Stimulated activated CD4-positive, alpha-beta T cell treated with anti-CD3 and anti-CD28 coated beads, Interleukin-15, amount 100 ng/mL, for 24 hours (primary cell): ENCODE measurements at regions not wholly inside any gene's neighbourhood (a gene's known extent, or its start where the extent isn't known, plus 50 kb on each side); places are given as distances from the start of the nearest gene placed in this dataset.
"Not testable (repeated sequence)": the region's sequence is repeated elsewhere in the genome, so short reads cannot be mapped to it uniquely, and the experiment has no call there.

Experiments
- DNase-seq: peaks from one replicate; pipeline ENCODE4 v3.0.0-alpha.2; 2020

DNA sequence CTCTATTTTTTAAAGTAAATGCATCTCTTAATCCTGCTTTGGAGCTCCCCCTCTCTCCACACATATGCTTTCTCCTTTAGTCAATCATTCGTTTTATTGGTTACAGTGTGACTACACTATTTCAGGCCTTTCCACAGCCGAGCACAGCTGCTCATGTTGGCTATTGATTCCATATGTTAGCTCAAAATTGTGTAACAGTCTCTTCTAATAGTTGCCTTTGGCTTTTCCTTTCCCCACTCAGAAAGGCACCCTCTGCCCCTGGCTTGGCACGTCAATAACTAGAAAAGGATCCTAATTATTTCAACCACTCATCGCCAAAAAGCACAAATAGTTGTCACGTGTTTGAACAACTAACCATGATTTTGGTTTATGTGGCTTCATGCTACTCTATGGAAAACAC is 410.3 kb upstream of the SLC35B3 start:
- DNase-seq = no peak

DNA sequence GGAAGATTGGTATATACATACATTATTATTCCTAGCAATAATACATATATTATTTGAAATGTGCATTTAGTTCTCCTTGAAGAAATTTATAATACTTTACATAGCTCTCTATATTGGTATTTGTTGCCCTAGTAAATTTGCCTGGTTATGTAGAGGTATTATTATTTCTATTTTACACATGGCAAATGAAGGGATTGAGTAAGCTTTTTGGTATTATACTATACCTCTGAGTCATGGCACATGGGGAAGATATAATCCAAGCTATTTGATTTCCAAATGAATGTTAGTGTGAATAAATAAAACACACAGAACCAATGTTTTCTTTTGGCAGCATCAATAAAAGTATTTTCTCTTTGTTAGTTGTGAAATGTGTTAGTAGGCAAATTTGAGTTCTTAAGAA is 409.6 kb upstream of the SLC35B3 start:
- DNase-seq = no peak

DNA sequence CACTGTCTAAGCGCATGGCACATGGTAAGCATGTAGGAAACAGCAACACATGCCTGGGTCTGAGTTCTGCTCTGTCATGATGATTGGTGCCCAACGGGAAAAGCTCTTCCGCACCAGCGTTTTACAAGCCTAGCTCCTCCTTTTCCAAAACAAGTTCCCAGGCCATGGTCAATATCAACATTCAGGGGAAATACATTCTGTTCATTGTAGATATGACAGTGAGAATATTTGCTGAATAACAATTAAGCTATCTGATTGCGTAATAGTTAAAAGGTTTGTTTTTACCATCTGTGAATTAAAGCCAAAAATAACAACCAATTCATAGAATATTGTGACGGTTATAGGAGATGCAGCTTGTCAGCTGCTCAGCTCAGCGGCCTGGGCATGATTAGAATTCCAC is 404.3 kb upstream of the SLC35B3 start:
- no peak for DNase-seq

DNA sequence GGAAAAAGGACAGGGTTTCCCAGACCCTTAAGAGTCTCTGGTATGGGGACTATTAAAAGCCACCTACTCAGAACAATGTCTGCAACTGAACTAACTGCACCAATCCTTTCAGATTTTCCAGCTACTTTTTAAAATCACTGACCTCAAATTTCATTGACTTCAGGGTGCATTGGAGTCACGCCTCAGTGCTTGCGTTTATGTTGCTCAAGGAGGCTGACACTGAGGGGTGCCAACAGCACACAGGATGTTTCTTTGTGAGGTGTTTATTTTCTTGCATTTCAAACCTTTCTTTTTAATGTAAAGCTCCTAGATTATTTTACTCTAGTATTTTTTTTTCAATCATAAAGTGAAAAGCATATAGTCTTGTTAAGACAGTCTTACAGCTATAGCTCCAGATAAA is 402.0 kb upstream of the SLC35B3 start:
- no peak for DNase-seq

DNA sequence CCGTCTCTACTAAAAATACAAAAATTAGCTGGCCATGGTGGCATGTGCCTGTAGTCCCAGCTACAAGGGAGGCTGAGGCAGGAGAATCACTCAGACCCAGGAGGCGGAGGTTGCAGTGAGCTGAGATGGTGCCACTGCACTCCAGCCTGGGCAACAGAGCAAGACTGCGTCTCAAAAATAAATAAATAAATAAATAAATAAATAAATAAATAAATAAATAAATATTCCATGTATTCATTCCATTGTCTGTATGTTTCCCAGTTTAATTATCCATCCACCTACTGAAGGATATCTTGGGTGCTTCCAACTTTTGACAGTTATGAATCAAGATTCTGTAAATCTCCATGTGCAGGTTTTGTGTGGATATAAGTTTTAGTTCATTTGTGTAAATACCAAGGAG is 397.4 kb upstream of the SLC35B3 start:
- DNase-seq = not testable (repeated sequence)

DNA sequence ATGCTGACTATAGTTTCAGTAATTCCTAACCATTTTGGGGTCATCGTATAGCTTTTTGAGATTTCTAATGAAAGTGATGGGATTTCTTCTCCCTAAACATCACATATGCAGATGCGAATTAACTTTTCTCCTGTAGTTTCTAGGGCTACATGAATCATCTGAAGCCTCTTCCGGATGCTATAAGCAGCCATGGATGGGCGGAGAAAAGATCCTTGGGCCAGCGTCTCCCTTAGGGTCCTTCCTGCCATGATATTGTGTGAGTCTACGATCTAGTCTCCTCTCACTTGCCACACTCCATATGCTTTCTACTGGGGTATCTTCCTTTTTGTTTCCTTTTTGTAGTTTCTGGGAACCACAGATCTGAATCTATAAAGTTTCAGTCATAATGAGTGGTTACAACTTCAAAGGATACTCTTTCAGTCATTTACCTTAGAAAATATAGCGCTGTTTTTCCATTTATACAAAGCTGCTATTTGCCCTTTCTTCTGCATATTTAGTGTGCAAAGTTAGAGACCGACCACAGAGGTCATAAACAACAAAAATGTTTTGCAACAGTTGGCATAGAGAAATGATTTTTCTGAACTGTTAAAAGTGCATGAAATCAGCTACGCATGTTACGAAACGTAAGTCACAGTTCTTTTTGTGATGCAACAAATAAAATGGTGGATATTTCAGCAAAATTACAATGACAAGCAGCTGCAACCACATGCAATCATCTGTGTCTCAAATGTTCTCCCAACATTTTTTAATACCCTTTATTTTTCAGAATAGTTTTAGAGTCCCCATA is 396.2 kb upstream of the SLC35B3 start:
- DNase-seq = no peak

DNA sequence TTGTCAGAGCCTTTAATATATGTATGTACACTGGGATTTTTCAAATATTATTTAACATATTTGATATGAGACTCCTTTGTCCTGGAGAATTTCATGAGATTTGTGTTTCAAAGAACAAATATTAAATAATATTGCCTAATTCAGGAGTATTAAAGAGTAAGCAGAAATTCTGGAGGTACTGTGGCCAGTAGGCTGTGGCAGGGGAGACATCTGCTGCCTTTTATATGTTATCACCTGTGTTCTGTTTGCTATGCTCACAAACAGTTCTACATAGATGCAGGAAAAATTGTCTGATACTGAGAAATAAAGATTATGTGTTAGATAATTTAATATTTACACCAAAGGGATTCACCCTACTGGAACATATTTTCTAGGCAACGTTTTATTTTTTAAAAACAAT is 395.4 kb upstream of the SLC35B3 start:
- no peak for DNase-seq

DNA sequence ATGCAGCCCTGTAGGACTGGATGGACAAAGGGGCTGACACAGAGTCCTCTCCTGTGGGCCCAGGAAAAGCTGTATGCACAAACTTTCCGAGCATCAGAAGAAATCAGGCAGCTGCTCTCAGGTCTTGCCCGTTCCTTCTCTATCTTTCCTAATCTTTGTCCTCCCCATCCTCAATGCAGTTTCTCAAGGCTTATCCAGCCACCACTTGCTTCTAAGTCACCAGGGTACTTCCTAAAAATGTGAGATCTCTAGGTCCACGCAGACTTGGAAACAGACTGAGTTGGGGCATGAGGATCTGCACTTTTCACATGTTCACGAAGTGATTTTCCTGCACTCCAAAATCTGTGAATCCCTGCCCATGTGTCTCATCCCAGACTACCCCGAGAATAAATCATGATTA is 394.5 kb upstream of the SLC35B3 start:
- no peak for DNase-seq

DNA sequence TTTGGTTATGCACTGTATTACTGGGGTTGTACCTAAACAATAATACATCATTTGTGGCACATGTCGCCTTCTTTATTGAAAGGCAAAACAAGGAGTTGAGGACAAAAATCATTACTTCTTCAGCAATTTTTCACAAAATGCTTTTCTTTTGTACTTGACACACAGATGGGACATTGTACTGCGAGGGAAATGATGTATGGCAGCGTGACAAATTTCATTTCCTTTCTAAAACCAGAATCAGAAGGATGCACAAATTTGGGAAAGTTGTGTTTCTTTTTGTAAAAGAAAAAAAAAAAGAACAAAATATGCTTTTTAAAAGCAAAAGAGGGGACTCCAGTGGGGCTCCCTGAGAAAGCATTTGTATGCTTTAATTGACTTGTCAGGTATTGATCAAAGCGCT is 394.0 kb upstream of the SLC35B3 start:
- DNase-seq = no peak

DNA sequence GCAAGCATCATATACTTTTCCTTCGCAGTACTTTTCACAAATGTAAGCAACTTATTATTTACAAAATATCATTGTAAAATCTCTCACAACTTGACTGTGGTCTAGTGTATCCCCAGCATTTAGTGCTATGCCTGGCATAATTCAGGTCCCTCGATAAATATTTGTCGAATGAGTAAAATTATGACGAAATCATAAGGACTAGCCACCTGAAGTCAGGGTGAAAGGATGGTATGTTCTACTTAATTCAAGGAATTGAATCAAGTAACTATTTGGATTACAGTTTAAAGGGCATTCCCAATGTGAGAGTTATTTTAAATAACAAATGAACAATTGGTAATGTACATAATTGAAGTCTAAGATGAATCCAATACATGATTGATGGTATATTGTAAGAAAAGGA is 393.0 kb upstream of the SLC35B3 start:
- DNase-seq = no peak

DNA sequence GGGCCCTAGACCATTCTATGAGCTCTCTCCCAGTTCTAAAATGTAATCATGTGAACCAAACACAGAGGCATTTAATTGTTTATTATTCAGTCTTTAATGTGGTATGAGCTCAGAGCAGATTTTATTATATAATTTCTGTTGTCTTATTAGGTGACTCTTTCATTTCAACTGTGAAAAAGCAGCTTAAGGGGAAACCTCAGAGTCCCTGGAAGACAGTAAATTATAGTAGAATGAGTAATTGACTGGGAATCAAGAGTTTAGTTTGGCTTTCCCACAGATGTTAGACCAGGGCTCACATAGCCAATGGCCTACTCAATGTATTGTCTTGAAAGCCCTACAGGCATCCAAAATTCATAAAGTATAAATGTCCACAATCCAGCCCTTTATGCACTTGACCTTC is 390.4 kb upstream of the SLC35B3 start:
- no peak for DNase-seq

DNA sequence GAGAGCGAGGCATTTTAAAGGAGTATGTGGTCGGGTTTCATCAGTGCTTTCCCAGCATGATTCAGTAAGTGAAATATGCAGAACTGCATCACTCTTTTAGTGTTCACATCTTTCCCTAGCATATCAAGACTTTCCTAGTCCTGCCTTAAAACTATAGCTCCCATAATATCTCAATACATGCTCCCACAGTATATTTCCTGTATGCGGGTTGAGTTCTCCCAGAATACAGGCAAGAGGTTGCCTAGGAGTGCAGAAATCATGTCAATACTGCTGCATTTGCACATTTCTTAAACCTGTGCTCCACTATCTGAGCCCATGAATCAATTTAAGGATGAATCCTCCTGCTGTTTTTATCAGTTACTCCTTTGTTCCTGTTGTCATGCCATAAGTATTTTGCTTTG is 386.6 kb upstream of the SLC35B3 start:
- DNase-seq = no peak

DNA sequence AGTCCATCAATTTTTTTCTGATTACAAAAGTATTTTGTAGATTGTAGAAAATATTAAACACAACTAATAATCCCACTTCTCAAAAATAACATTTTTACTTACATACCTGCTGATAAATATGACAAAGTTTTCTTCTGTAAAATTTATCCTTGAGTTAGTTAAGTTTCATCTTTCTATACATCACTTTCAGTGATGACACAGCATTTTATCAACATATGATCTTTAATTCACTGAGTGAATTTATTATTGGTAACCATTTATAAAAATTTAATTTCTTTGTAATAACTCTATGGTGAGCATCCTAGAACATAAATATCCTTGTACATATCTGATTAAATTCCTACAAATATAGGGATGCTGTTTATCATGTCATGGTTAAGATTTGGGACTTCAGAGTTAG is 385.0 kb upstream of the SLC35B3 start:
- no peak for DNase-seq

DNA sequence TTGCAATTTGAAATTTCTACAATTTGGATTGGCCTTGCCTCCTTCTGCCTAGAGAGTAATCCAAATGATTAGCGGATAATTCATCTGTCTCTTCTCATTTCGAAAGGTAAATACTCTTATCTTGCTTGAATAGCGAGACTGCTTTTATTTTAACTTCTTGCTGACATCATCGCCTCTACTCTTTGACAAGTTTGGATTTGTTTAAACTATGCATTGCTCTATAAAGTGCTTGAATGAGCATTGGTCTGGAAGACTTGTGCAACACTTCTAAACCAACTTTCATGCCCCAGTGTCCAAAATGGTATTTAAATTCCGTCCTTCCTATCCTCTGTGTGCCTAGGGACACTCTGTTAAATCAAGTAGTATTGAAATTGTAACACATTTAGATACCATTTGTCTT is 384.1 kb upstream of the SLC35B3 start:
- no peak for DNase-seq

DNA sequence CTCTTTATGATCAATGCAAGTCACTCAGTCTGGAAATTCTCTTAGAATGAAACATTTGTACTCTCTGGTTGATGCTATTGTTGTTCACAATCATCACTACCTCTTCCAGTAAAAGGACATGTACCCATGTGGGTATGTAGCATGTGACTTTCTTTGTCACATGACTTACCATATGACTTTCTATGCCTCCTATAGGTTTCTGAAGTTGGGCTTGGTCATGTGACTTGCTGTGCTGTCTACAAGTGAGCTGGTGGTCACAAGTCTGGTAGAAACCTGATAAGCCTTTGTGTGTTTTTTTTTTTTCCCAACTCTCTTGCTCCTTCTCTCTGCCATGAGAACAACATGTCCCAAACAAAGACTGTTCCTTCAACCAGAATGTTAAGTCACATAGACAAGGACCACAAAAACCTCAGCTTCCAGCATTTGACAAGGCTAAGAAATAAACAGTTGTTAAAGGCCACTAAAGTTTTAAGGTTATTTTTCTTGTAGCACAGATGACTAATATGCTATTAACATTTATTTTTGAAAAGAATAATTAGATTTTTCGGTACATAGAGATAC is 379.2 kb upstream of the SLC35B3 start:
- no peak for DNase-seq

DNA sequence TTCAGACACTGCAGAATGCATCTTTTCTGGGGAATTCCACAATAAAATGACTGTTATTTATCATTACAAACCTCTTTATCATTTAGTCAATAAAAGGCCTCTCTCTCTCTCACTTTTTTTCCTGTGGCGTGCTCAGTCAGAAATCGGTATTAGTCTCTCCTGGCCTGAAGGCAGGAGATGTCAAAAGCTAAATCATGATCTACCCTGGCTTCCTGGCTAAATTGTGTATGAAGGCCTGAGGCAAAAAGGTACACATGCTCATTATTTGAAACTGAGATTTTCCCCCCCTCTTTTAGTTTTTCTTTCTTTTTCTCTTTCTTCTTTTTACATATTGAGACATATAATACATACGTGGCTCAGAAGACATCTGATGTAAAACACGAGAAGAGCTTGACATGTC is 375.0 kb upstream of the SLC35B3 start:
- no peak for DNase-seq

DNA sequence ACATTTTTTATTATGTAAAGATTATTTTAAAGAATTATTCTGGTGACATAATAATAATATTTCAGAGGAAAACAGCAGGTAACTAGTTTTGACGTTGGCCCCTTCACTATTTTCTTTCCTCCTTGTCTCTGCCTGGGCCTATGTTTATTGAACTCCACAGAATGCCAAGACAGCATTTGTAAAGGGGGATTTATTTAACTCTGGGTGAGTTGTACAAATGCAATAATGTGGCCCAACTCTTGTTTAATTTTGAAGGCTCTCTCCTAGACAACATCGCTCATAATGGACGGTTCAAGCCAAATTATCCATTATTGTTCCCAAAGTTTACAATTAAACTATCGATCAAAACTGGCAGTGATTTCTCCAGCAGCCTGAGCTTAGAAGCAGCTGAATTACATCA is 374.3 kb upstream of the SLC35B3 start:
- no peak for DNase-seq

DNA sequence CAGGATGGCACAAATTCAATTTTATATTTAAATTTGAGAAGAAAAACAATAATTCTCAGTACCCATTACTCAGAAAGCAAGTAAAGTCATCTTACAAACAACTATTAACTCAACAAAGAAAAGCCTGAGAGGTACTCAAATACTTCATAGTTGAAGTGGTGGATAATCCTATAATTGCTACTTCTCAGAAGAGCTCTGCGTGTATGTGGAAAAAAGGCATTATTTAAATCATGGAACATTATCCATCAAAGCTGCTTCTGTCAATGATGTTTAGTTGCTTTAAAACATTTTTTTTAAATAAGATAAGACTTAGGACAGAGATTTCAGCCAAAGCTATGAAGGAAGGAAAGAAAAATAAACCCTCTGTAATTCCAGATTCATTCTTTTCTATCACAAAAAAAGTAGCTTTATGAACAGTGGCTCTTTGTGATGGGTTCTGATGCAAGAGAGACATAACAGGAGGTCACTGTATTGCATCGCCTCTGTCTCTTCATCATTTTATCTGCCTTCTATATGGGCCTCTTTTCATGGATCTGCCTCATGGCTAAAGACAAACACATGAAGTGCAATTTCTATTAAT is 367.9 kb upstream of the SLC35B3 start:
- no peak for DNase-seq

DNA sequence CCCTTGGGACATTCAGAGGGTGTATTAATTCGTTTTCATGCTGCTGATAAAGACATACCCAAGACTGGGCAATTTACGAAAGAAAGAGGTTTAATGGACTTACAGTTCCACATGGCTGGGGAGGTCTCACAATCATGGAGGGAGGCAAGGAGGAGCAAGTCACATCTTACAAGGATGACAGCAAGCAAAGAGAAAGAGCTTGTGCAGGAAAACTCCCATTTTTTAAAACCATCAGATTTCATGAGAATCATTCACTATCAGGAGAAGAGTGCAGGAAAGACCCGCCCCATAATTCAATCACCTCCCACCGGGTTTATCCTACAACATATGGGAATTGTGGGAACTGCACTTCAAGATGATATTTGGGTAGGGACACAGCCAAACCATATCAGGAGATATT is 367.1 kb upstream of the SLC35B3 start:
- not testable (repeated sequence) for DNase-seq

DNA sequence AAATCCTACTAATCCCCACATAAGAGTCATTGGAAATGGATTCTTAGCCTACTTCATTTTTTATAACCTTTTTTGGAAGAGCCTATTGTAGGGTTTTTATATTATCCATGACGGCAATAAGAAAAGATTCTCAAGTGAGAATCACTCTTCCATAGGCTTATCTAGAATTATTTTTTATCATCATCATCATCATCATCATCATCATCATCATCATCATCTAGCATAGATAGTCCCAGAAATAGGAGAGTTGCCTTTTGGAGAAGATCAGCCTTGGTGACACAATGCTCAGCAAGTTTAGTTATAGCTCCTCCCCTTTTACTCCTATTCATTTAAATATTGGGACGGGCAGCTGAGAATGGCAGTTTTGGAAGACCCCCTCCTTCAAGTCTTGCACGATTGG is 359.1 kb upstream of the SLC35B3 start:
- DNase-seq = no peak

DNA sequence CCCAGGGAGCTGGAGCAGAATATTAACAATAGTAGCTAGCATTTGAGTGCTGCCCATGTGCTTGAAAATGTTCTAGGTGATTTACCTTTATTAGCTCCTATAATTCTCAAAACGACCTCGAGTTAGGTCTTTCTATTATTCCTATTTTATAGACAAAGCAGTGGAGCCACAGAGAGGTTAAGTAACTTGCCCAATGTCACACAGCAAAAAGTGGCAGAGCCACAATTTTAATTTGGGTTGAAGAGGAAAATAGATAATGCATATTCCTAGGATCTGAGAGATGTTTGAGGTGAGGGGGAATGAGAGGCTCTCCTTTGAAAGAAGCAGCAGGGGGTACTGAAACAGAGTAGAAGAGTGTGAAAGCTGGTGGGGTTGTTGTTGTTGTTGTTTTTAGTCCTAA is 354.5 kb upstream of the SLC35B3 start:
- no peak for DNase-seq

DNA sequence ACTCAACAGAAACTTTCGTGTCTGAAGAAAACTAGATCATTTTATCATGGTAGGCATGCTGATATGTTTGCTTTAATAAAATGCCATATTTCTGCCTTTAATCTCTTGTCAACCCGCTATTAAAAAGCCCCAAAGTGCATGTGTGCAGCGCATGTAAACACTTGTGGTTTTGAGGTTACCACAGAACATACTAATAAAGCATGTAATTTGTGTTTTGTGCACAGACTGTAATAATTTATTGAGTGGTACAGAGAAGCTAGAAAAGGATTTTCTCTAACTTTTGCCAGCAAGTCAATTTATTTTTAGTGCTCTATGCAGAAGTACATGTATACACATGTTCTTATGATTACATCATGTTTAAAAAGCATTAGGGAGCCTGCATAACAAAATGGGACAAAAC is 349.9 kb upstream of the SLC35B3 start:
- no peak for DNase-seq

DNA sequence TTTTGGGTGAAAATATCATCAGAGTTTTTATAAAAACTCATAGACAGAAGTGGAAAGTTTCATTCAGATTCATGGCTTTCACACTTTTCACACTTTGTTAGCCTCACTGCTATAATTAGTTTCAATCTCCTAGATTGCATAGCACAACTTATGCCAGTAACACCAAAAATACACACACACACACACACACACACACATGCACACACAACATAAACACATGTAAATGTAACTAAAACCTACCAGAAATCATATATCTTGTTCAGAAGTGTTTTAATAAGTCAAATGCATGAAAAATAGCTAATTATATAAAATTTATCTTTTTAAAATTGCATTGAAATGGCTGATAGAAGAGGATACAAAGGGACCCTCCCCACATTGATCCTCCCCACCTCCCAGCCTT is 347.8 kb upstream of the SLC35B3 start:
- DNase-seq = no peak

DNA sequence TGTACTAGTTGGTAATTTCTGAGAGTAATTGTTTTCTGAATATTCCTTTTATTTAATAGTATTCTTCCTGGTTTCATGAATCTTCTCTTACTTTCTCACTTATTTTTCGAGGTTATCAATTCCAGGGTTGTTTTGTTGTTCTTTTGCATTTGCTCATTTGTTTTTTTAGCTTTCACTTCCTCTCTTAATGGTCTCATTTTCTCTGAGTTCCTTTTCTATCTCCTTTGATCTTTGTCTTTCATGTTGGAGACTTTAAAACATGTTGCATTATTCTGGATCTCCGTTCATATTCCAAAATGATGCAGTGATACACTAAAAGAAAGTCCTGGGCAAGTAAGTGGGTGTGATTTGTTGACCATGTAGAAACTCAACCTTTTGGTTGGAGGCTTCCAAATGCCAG is 345.3 kb upstream of the SLC35B3 start:
- DNase-seq = no peak

DNA sequence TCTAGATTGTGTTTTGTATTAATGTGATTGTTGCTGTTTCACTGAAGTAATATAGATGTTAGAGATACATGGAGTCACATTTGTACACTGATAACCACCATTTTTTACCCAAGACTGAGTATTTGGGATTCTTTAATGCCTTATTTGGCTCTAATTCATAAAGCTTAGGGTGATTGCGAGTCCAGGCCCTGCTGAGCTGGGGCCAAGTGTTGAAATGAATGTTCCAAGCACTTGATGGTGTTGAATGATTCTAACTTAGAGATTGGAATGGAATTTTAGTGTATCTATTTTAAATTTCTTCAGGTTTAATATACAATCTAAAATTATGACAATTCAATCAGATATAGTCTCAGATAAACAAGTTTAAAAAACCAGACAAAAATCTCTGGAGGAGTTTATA is 329.4 kb upstream of the SLC35B3 start:
- DNase-seq = no peak
